ENCODE measurements at regions not wholly inside any gene's neighbourhood (a gene's known extent, or its start where the extent isn't known, plus 50 kb on each side); places are given as distances from the start of the nearest gene placed in this dataset.

GRCh38 chr2:120924924-120925323 lies 189.3 kb downstream of the GLI2 start:
- H3K9ac ChIP-seq (ENCODE audit: insufficient read length, low read depth), result no peak overlapping the region
- H3K9me3 ChIP-seq (ENCODE audit: insufficient read depth, low read length), result no peaks in the 10 kb centered on the region
- H3K36me3 ChIP-seq (ENCODE audit: insufficient read depth, insufficient read length, low read length), result peaks cover 24% of the 10 kb centered on the region
- no peak for DNase-seq (ENCODE audit: low read depth, low spot score)
- TF ChIP-seq ZNF274 (IDR thresholded peaks at IDR 0.05; ENCODE audit: low read depth, low read length) (no peak), YY1 (IDR thresholded peaks at IDR 0.05; ENCODE audit: insufficient read depth, insufficient read length) (no peak), SUZ12 (IDR thresholded peaks at IDR 0.05; ENCODE audit: extremely low read depth, insufficient read depth, insufficient read length) (no peak)
- no peak overlapping the region for H3K4me3 ChIP-seq (ENCODE audit: insufficient read length, low read depth)
- H3K4me1 ChIP-seq (ENCODE audit: insufficient read depth, insufficient read length), result peaks cover 5% of the 10 kb centered on the region
- H3K27me3 ChIP-seq (ENCODE audit: insufficient read depth, insufficient read length), result no peaks in the 10 kb centered on the region

GRCh38 chr2:120926463-120927264 lies 191.0 kb downstream of the GLI2 start:
- H3K36me3 ChIP-seq (ENCODE audit: insufficient read depth, insufficient read length, low read length), result peaks cover 39% of the 10 kb centered on the region
- TF ChIP-seq YY1 (IDR thresholded peaks at IDR 0.05; ENCODE audit: insufficient read depth, insufficient read length) (no peak), ZNF274 (IDR thresholded peaks at IDR 0.05; ENCODE audit: low read depth, low read length) (no peak), SUZ12 (IDR thresholded peaks at IDR 0.05; ENCODE audit: extremely low read depth, insufficient read depth, insufficient read length) (no peak)
- no peaks in the 10 kb centered on the region for H3K27me3 ChIP-seq (ENCODE audit: insufficient read depth, insufficient read length)
- peaks cover 9% of the 10 kb centered on the region; the same call in 1 of the 2 replicates for H3K9me3 ChIP-seq (ENCODE audit: insufficient read depth, low read length)
- no peak for DNase-seq (ENCODE audit: low read depth, low spot score)
- no peak overlapping the region for H3K4me3 ChIP-seq (ENCODE audit: insufficient read length, low read depth)
- H3K9ac ChIP-seq (ENCODE audit: insufficient read length, low read depth), result no peak overlapping the region
- H3K4me1 ChIP-seq (ENCODE audit: insufficient read depth, insufficient read length), result no peaks in the 10 kb centered on the region

GRCh38 chr2:120927265-120927628 lies 191.6 kb downstream of the GLI2 start:
- Histone ChIP-seq H3K27me3 (ENCODE audit: insufficient read depth, insufficient read length) (no peaks in the 10 kb centered on the region), H3K36me3 (ENCODE audit: insufficient read depth, insufficient read length, low read length) (peaks cover 42% of the 10 kb centered on the region), H3K9me3 (ENCODE audit: insufficient read depth, low read length) (peaks cover 9% of the 10 kb centered on the region; the same call in 1 of the 2 replicates), H3K9ac (ENCODE audit: insufficient read length, low read depth) (no peak overlapping the region), H3K4me1 (ENCODE audit: insufficient read depth, insufficient read length) (no peaks in the 10 kb centered on the region), H3K4me3 (ENCODE audit: insufficient read length, low read depth) (no peak overlapping the region)
- TF ChIP-seq SUZ12 (IDR thresholded peaks at IDR 0.05; ENCODE audit: extremely low read depth, insufficient read depth, insufficient read length) (no peak), ZNF274 (IDR thresholded peaks at IDR 0.05; ENCODE audit: low read depth, low read length) (no peak), YY1 (IDR thresholded peaks at IDR 0.05; ENCODE audit: insufficient read depth, insufficient read length) (no peak)
- no peak for DNase-seq (ENCODE audit: low read depth, low spot score)

- TF ChIP-seq SUZ12 (IDR thresholded peaks at IDR 0.05; ENCODE audit: extremely low read depth, insufficient read depth, insufficient read length) (no peak), YY1 (IDR thresholded peaks at IDR 0.05; ENCODE audit: insufficient read depth, insufficient read length) (no peak), ZNF274 (IDR thresholded peaks at IDR 0.05; ENCODE audit: low read depth, low read length) (no peak)
- no peak for DNase-seq (ENCODE audit: low read depth, low spot score)
- Histone ChIP-seq H3K4me3 (ENCODE audit: insufficient read length, low read depth) (no peak overlapping the region), H3K9me3 (ENCODE audit: insufficient read depth, low read length) (peaks cover 9% of the 10 kb centered on the region; the same call in 1 of the 2 replicates), H3K4me1 (ENCODE audit: insufficient read depth, insufficient read length) (peaks cover 9% of the 10 kb centered on the region), H3K9ac (ENCODE audit: insufficient read length, low read depth) (no peak overlapping the region), H3K27me3 (ENCODE audit: insufficient read depth, insufficient read length) (no peaks in the 10 kb centered on the region), H3K36me3 (ENCODE audit: insufficient read depth, insufficient read length, low read length) (peaks cover 40% of the 10 kb centered on the region)
Observed at GRCh38 chr2:120929829-120930228, 194.2 kb downstream of the GLI2 start.

- Histone ChIP-seq H3K36me3 (ENCODE audit: insufficient read depth, insufficient read length, low read length) (peaks cover 40% of the 10 kb centered on the region), H3K4me1 (ENCODE audit: insufficient read depth, insufficient read length) (peaks cover 10% of the 10 kb centered on the region), H3K9me3 (ENCODE audit: insufficient read depth, low read length) (peaks cover 9% of the 10 kb centered on the region; the same call in 1 of the 2 replicates), H3K9ac (ENCODE audit: insufficient read length, low read depth) (no peak overlapping the region), H3K27me3 (ENCODE audit: insufficient read depth, insufficient read length) (no peaks in the 10 kb centered on the region), H3K4me3 (ENCODE audit: insufficient read length, low read depth) (no peak overlapping the region)
- TF ChIP-seq ZNF274 (IDR thresholded peaks at IDR 0.05; ENCODE audit: low read depth, low read length) (no peak), YY1 (IDR thresholded peaks at IDR 0.05; ENCODE audit: insufficient read depth, insufficient read length) (no peak), SUZ12 (IDR thresholded peaks at IDR 0.05; ENCODE audit: extremely low read depth, insufficient read depth, insufficient read length) (no peak)
- DNase-seq (ENCODE audit: low read depth, low spot score), result no peak
Observed at GRCh38 chr2:120930236-120930635, 194.6 kb downstream of the GLI2 start.

- Histone ChIP-seq H3K36me3 (ENCODE audit: insufficient read depth, insufficient read length, low read length) (peaks cover 40% of the 10 kb centered on the region), H3K27me3 (ENCODE audit: insufficient read depth, insufficient read length) (no peaks in the 10 kb centered on the region), H3K9ac (ENCODE audit: insufficient read length, low read depth) (no peak overlapping the region), H3K4me3 (ENCODE audit: insufficient read length, low read depth) (no peak overlapping the region), H3K9me3 (ENCODE audit: insufficient read depth, low read length) (peaks cover 9% of the 10 kb centered on the region; the same call in 1 of the 2 replicates), H3K4me1 (ENCODE audit: insufficient read depth, insufficient read length) (peaks cover 16% of the 10 kb centered on the region)
- TF ChIP-seq YY1 (IDR thresholded peaks at IDR 0.05; ENCODE audit: insufficient read depth, insufficient read length) (no peak), SUZ12 (IDR thresholded peaks at IDR 0.05; ENCODE audit: extremely low read depth, insufficient read depth, insufficient read length) (no peak), ZNF274 (IDR thresholded peaks at IDR 0.05; ENCODE audit: low read depth, low read length) (no peak)
- no peak for DNase-seq (ENCODE audit: low read depth, low spot score)
Observed at GRCh38 chr2:120930864-120931263, 195.2 kb downstream of the GLI2 start.

- TF ChIP-seq SUZ12 (IDR thresholded peaks at IDR 0.05; ENCODE audit: extremely low read depth, insufficient read depth, insufficient read length) (no peak), YY1 (IDR thresholded peaks at IDR 0.05; ENCODE audit: insufficient read depth, insufficient read length) (no peak), ZNF274 (IDR thresholded peaks at IDR 0.05; ENCODE audit: low read depth, low read length) (no peak)
- H3K27me3 ChIP-seq (ENCODE audit: insufficient read depth, insufficient read length), result no peaks in the 10 kb centered on the region
Observed at GRCh38 chr2:120932472-120932871, 196.8 kb downstream of the GLI2 start.

More at GRCh38 chr2:120932472-120932871, 196.8 kb downstream of the GLI2 start:
- Histone ChIP-seq H3K9me3 (ENCODE audit: insufficient read depth, low read length) (peaks cover 9% of the 10 kb centered on the region; the same call in 1 of the 2 replicates), H3K4me1 (ENCODE audit: insufficient read depth, insufficient read length) (peaks cover 17% of the 10 kb centered on the region), H3K36me3 (ENCODE audit: insufficient read depth, insufficient read length, low read length) (peaks cover 41% of the 10 kb centered on the region), H3K4me3 (ENCODE audit: insufficient read length, low read depth) (no peak overlapping the region), H3K9ac (ENCODE audit: insufficient read length, low read depth) (no peak overlapping the region)
- DNase-seq (ENCODE audit: low read depth, low spot score), result no peak
